ENCODE measurements at regions not wholly inside any gene's neighbourhood (a gene's known extent, or its start where the extent isn't known, plus 50 kb on each side); places are given as distances from the start of the nearest gene placed in this dataset.

- TF ChIP-seq, protein P1, sequence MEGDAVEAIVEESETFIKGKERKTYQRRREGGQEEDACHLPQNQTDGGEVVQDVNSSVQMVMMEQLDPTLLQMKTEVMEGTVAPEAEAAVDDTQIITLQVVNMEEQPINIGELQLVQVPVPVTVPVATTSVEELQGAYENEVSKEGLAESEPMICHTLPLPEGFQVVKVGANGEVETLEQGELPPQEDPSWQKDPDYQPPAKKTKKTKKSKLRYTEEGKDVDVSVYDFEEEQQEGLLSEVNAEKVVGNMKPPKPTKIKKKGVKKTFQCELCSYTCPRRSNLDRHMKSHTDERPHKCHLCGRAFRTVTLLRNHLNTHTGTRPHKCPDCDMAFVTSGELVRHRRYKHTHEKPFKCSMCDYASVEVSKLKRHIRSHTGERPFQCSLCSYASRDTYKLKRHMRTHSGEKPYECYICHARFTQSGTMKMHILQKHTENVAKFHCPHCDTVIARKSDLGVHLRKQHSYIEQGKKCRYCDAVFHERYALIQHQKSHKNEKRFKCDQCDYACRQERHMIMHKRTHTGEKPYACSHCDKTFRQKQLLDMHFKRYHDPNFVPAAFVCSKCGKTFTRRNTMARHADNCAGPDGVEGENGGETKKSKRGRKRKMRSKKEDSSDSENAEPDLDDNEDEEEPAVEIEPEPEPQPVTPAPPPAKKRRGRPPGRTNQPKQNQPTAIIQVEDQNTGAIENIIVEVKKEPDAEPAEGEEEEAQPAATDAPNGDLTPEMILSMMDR (IDR thresholded peaks at IDR 0.05; ENCODE audit: borderline replicate concordance, extremely low read depth, low read length, poor library complexity, severe bottlenecking) = no peak
- TF ChIP-seq EZH2 (IDR thresholded peaks at IDR 0.05; ENCODE audit: borderline replicate concordance, low read depth, low read length, severe bottlenecking) = no peak
Measured at GRCh38 chr9:109961626-109962025, 181.6 kb downstream of the PALM2AKAP2 start.

All from DND-41 (cell line).